Mesenchymal stem cell (in vitro differentiated cells and primary cell): ENCODE measurements at regions not wholly inside any gene's neighbourhood (a gene's known extent, or its start where the extent isn't known, plus 50 kb on each side); places are given as distances from the start of the nearest gene placed in this dataset.

Source experiments
- DNase-seq: peaks from one replicate; pipeline ENCODE4 v3.0.0-alpha.2; 2013
- H2AFZ ChIP-seq: one replicate; pipeline ENCODE4 v1.6.1; 2013; ENCODE audit warnings: low read depth, mild to moderate bottlenecking, control low read depth, inconsistent platforms, low read length, moderate library complexity
- H2AK5ac ChIP-seq: 2 replicates; pipeline ENCODE4 v1.6.1; 2013; ENCODE audit warnings: low read length, moderate library complexity, mild to moderate bottlenecking, inconsistent platforms; ENCODE audit not compliant: severe bottlenecking
- H2BK120ac ChIP-seq: one replicate; pipeline ENCODE4 v1.6.1; 2013; ENCODE audit warnings: low read depth, mild to moderate bottlenecking, inconsistent platforms, low read length, moderate library complexity
- H2BK12ac ChIP-seq, 2 experiments: one replicate each; pipeline ENCODE4 v1.6.1; 2013; ENCODE audit warnings: inconsistent platforms in 2 of 2, low read length in 2 of 2, mild to moderate bottlenecking in 2 of 2, moderate library complexity in 2 of 2, control low read depth in 1 of 2
- H2BK15ac ChIP-seq: one replicate; pipeline ENCODE4 v1.6.1; 2013; ENCODE audit warnings: mild to moderate bottlenecking, low read depth, inconsistent platforms; ENCODE audit not compliant: poor library complexity, severe bottlenecking
- H2BK5ac ChIP-seq: 2 replicates; pipeline ENCODE4 v1.6.1; 2013; ENCODE audit warnings: low read depth, mild to moderate bottlenecking, low read length, control low read depth, inconsistent platforms; ENCODE audit not compliant: poor library complexity, severe bottlenecking
- H3K14ac ChIP-seq, 2 experiments: one replicate each; pipeline ENCODE4 v1.6.1; 2013; ENCODE audit warnings: inconsistent platforms in 2 of 2, low read length in 2 of 2, control low read depth in 1 of 2, mild to moderate bottlenecking in 1 of 2, moderate library complexity in 1 of 2
- H3K18ac ChIP-seq, 2 experiments: one replicate each; pipeline ENCODE4 v1.6.1; 2013; ENCODE audit warnings: inconsistent platforms in 2 of 2, low read length in 2 of 2, control low read depth in 1 of 2, low read depth in 1 of 2, mild to moderate bottlenecking in 1 of 2
- H3K23ac ChIP-seq, 2 experiments: one replicate each; pipeline ENCODE4 v1.6.1; 2013; ENCODE audit warnings: inconsistent platforms in 2 of 2, low read length in 2 of 2, mild to moderate bottlenecking in 2 of 2, moderate library complexity in 2 of 2, control low read depth in 1 of 2
- H3K27ac ChIP-seq: 2 replicates; pipeline ENCODE4 v1.5.1; 2013; ENCODE audit warnings: mild to moderate bottlenecking, moderate library complexity, low read length, control low read depth, inconsistent platforms; ENCODE audit not compliant: poor library complexity, severe bottlenecking
- H3K27me3 ChIP-seq, 2 experiments: 2 replicates each; pipeline versions ENCODE4 v1.6.1 to v1.7.0; 2013; ENCODE audit warnings: low read length in 2 of 2, mild to moderate bottlenecking in 2 of 2, moderate library complexity in 2 of 2, control low read depth in 1 of 2, inconsistent platforms in 1 of 2; ENCODE audit not compliant: control insufficient read depth in 1 of 2, insufficient read depth in 1 of 2
- H3K36me3 ChIP-seq, 2 experiments: 2 replicates each; pipeline versions ENCODE4 v1.6.1 to v1.7.0; 2013; ENCODE audit warnings: low read length in 2 of 2, control low read depth in 1 of 2, inconsistent platforms in 1 of 2, low read depth in 1 of 2, mild to moderate bottlenecking in 1 of 2; ENCODE audit not compliant: insufficient read depth in 2 of 2, control insufficient read depth in 1 of 2
- H3K4ac ChIP-seq, 2 experiments: one replicate each; pipeline ENCODE4 v1.6.1; 2013; ENCODE audit warnings: inconsistent platforms in 2 of 2, low read length in 2 of 2, mild to moderate bottlenecking in 2 of 2, moderate library complexity in 2 of 2, control low read depth in 1 of 2, low read depth in 1 of 2
- H3K4me1 ChIP-seq: 2 replicates; pipeline ENCODE4 v1.6.1; 2013; ENCODE audit warnings: low read depth, low read length, control low read depth; ENCODE audit not compliant: control insufficient read depth, insufficient read depth
- H3K4me2 ChIP-seq: 2 replicates; pipeline ENCODE4 v1.6.1; 2013; ENCODE audit warnings: low read length, mild to moderate bottlenecking, inconsistent platforms; ENCODE audit not compliant: poor library complexity, severe bottlenecking
- H3K4me3 ChIP-seq, 2 experiments: 2 replicates each; pipeline versions ENCODE4 v1.5.1 to v1.7.0; 2013; ENCODE audit warnings: low read length in 2 of 2, mild to moderate bottlenecking in 2 of 2, control low read depth in 1 of 2, low read depth in 1 of 2; ENCODE audit not compliant: insufficient read depth in 1 of 2
- H3K79me1 ChIP-seq: replicated peaks from 2 replicates; pipeline ENCODE4 v1.6.1; 2013; ENCODE audit warnings: mild to moderate bottlenecking, control low read depth, low read length, inconsistent platforms; ENCODE audit not compliant: poor library complexity, severe bottlenecking
- H3K9ac ChIP-seq: 2 replicates; pipeline ENCODE4 v1.7.0; 2013; ENCODE audit warnings: mild to moderate bottlenecking, low read length, moderate library complexity
- H3K9me3 ChIP-seq: 2 replicates; pipeline ENCODE4 v1.7.0; 2013; ENCODE audit warnings: mild to moderate bottlenecking, low read length; ENCODE audit not compliant: control insufficient read depth
- H4K8ac ChIP-seq: one replicate; pipeline ENCODE4 v1.6.1; 2013; ENCODE audit warnings: inconsistent platforms, mild to moderate bottlenecking, low read length, moderate library complexity
- H4K91ac ChIP-seq: one replicate; pipeline ENCODE4 v1.6.1; 2013; ENCODE audit warnings: mild to moderate bottlenecking, low read length, inconsistent platforms
- WGBS: methylation state at CpG from one replicate; pipeline ENCODE4 v1.1.7; 2013; ENCODE audit warnings: mixed read lengths; 5-methylcytosine and 5-hydroxymethylcytosine counted together

DNA sequence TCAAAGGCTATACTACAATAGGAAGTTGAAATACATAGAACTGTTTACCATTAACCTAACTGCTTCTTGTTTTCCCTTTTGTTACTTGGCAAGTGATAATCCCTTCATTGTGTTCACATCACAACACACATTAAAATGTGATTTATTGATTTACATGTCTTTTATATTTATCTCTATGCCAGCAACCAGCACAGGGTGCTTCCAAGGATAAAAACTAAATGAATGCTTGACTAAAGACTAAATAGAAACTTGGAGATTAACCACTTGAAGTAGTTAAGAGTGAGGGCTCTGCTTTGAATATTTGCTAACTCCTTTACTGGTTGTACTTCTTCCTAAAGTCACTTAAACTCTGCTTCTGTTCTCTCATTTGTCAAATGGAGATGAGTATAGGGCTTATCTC is 1730.6 kb downstream of the EFNA5 start:
- no peak overlapping the region for H2AK5ac ChIP-seq
- no peak overlapping the region for H3K18ac ChIP-seq
- no peaks in the 10 kb centered on the region for H3K36me3 ChIP-seq
- no peak overlapping the region for H2BK12ac ChIP-seq
- H4K91ac ChIP-seq, result no peak overlapping the region
- no peak overlapping the region for H3K23ac ChIP-seq
- H2BK15ac ChIP-seq, result no peak overlapping the region
- H4K8ac ChIP-seq, result no peak overlapping the region
- H2BK5ac ChIP-seq, result no peak overlapping the region
- no peak overlapping the region for H3K14ac ChIP-seq
- H3K4ac ChIP-seq, result no peak overlapping the region
- no peak overlapping the region for H3K9ac ChIP-seq
- no peak overlapping the region for H3K4me3 ChIP-seq
- no peak overlapping the region for H2BK120ac ChIP-seq
- DNase-seq, result no peak
- H3K27me3 ChIP-seq, result no peaks in the 10 kb centered on the region
- no peaks in the 10 kb centered on the region for H3K79me1 ChIP-seq
- H3K27ac ChIP-seq, result no peak overlapping the region
- no peak overlapping the region for H2AFZ ChIP-seq
- peaks cover 14% of the 10 kb centered on the region for H3K9me3 ChIP-seq
- no peaks in the 10 kb centered on the region for H3K4me1 ChIP-seq
- H3K4me2 ChIP-seq, result no peak overlapping the region

DNA sequence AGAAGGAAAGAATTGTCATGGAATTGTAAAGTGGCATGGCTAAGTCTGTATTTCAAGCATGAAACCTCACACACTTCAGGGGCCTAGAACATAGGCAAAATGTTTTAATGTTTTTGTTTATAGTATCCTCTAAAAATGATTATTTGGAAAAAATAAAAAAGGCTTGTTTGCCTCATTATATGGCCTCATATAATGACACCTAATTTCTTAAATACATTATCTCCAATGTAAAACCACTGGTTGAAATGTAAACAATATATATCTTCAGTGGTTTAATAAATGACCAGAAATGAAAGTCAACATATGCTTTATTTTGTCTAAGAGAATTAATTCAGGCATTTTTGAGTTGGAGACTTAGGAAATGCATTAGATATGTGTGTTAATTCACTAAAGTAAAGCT is 1736.6 kb downstream of the EFNA5 start:
- Histone ChIP-seq H2BK12ac (no peak overlapping the region), H3K4me2 (no peak overlapping the region), H3K23ac (no peak overlapping the region), H4K91ac (no peak overlapping the region), H3K9ac (no peak overlapping the region), H3K14ac (no peak overlapping the region), H3K9me3 (peaks cover 13% of the 10 kb centered on the region), H4K8ac (no peak overlapping the region), H2BK120ac (no peak overlapping the region), H2BK15ac (no peak overlapping the region), H2AK5ac (no peak overlapping the region), H3K27ac (no peak overlapping the region), H2AFZ (no peak overlapping the region), H3K36me3 (no peaks in the 10 kb centered on the region), H3K79me1 (no peaks in the 10 kb centered on the region), H2BK5ac (no peak overlapping the region), H3K4me3 (no peak overlapping the region), H3K4me1 (no peaks in the 10 kb centered on the region), H3K18ac (no peak overlapping the region), H3K4ac (no peak overlapping the region), H3K27me3 (no peaks in the 10 kb centered on the region)
- DNase-seq, result no peak

DNA sequence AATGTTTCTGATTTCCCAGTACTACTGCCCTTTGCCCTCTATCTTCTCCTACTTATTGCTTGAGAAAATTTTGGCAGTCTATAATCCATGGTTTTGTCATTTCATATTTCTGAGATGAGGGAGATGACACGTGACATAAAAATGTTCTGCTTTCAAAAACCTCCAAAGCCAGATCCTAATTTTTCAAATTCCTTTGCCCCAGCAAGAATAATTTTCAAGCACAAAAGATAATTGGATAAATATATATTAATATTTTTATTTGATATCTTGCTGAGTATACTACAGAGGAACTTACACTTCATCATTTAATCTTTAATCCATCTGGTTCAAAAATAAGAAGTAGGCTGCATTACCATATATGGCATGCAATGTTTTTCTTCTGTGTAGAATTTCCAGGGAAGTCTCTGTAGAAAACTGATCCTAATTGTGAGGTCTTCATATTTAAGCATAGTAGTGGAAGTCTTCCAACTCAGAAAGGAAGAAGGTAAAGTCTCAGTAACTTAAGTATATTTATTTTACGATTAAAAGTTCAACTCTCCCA is 1738.8 kb downstream of the EFNA5 start:
- H3K27ac ChIP-seq, result no peak overlapping the region
- no peaks in the 10 kb centered on the region for H3K79me1 ChIP-seq
- H2BK5ac ChIP-seq, result no peak overlapping the region
- H3K27me3 ChIP-seq, result no peaks in the 10 kb centered on the region
- no peak overlapping the region for H2BK12ac ChIP-seq
- no peak overlapping the region for H2AFZ ChIP-seq
- no peak overlapping the region for H3K23ac ChIP-seq
- no peaks in the 10 kb centered on the region for H3K36me3 ChIP-seq
- no peaks in the 10 kb centered on the region for H3K4me1 ChIP-seq
- no peak overlapping the region for H4K8ac ChIP-seq
- no peak for DNase-seq
- no peak overlapping the region for H3K14ac ChIP-seq
- H3K9ac ChIP-seq, result peak overlapping the region; percentile 73
- no peak overlapping the region for H2BK15ac ChIP-seq
- no peak overlapping the region for H3K4ac ChIP-seq
- H3K9me3 ChIP-seq, result no peaks in the 10 kb centered on the region
- no peak overlapping the region for H3K4me2 ChIP-seq
- WGBS, result no CpG with 5 or more reads among the region's 2 CpGs
- H2BK120ac ChIP-seq, result no peak overlapping the region
- H3K18ac ChIP-seq, result no peak overlapping the region
- H3K4me3 ChIP-seq, result no peak overlapping the region
- H4K91ac ChIP-seq, result no peak overlapping the region
- H2AK5ac ChIP-seq, result no peak overlapping the region

DNA sequence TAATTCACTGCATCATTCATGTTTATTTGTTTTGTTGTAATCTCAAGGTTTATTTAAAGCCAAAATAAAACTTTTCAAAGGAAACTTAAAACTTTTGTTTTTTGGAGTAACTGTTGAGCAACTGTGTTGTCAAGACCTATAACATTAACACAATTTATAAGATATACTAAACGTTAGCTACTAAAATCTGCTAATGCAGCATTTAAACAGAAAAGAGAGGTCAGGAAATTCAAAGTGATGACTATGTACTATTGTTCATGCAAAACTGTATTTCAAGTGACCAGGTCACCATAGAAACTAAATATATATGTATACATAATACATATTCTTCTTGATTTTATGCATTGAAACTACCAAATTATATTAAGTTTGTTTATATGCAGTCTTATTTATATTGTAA is 1740.9 kb downstream of the EFNA5 start:
- no peak overlapping the region for H3K23ac ChIP-seq
- no peak overlapping the region for H3K4me2 ChIP-seq
- no peaks in the 10 kb centered on the region for H3K27me3 ChIP-seq
- no peak overlapping the region for H4K91ac ChIP-seq
- WGBS, result no CpG with 5 or more reads among the region's 1 CpG
- no peaks in the 10 kb centered on the region for H3K79me1 ChIP-seq
- no peak overlapping the region for H3K4me3 ChIP-seq
- H4K8ac ChIP-seq, result no peak overlapping the region
- H2BK12ac ChIP-seq, result no peak overlapping the region
- H3K27ac ChIP-seq, result no peak overlapping the region
- no peaks in the 10 kb centered on the region for H3K36me3 ChIP-seq
- H2AFZ ChIP-seq, result no peak overlapping the region
- H2BK5ac ChIP-seq, result no peak overlapping the region
- H3K14ac ChIP-seq, result no peak overlapping the region
- no peaks in the 10 kb centered on the region for H3K4me1 ChIP-seq
- DNase-seq, result no peak
- H2BK15ac ChIP-seq, result no peak overlapping the region
- H3K4ac ChIP-seq, result no peak overlapping the region
- no peak overlapping the region for H3K18ac ChIP-seq
- H3K9me3 ChIP-seq, result no peaks in the 10 kb centered on the region
- no peak overlapping the region for H2AK5ac ChIP-seq
- no peak overlapping the region for H2BK120ac ChIP-seq
- H3K9ac ChIP-seq, result no peak overlapping the region
